Endothelial cell (in vitro differentiated cells): ENCODE measurements at regions not wholly inside any gene's neighbourhood (a gene's known extent, or its start where the extent isn't known, plus 50 kb on each side); places are given as distances from the start of the nearest gene placed in this dataset.

Experiments used
- DNase-seq: peaks from one replicate; pipeline ENCODE4 v3.0.0; 2021; ENCODE audit warnings: low spot score
- H3K27ac Mint-ChIP-seq: one replicate; pipeline ENCODE4 v1.8.0; 2021; ENCODE audit warnings: mixed read lengths, inconsistent platforms; ENCODE audit not compliant: unreplicated experiment
- H3K27me3 Mint-ChIP-seq: one replicate; pipeline ENCODE4 v1.8.0; 2021; ENCODE audit warnings: mild to moderate bottlenecking, moderate library complexity, mixed read lengths, inconsistent platforms; ENCODE audit not compliant: unreplicated experiment
- H3K36me3 Mint-ChIP-seq: one replicate; pipeline ENCODE4 v1.8.0; 2021; ENCODE audit warnings: mild to moderate bottlenecking, low read depth, mixed read lengths, inconsistent platforms; ENCODE audit not compliant: unreplicated experiment
- H3K4me1 Mint-ChIP-seq: one replicate; pipeline ENCODE4 v1.8.0; 2021; ENCODE audit warnings: mild to moderate bottlenecking, mixed read lengths, inconsistent platforms; ENCODE audit not compliant: unreplicated experiment
- H3K4me3 Mint-ChIP-seq: one replicate; pipeline ENCODE4 v1.8.0; 2021; ENCODE audit warnings: mild to moderate bottlenecking, mixed read lengths, inconsistent platforms; ENCODE audit not compliant: unreplicated experiment
- H3K9me3 Mint-ChIP-seq: one replicate; pipeline ENCODE4 v1.8.0; 2021; ENCODE audit warnings: mixed read lengths, inconsistent platforms; ENCODE audit not compliant: unreplicated experiment
- CTCF ChIP-seq: fragments of 200-600 bp; sonication (generic); IDR thresholded peaks from one replicate; pipeline ENCODE4 v1.5.0; 2021; ENCODE audit warnings: antibody characterized with exemption; ENCODE audit not compliant: unreplicated experiment

- Mint-ChIP-seq H3K27me3 (peaks cover 1% of the 10 kb centered on the region), H3K27ac (no peak overlapping the region), H3K9me3 (no peaks in the 10 kb centered on the region), H3K36me3 (no peaks in the 10 kb centered on the region), H3K4me1 (no peaks in the 10 kb centered on the region), H3K4me3 (no peak overlapping the region)
- DNase-seq, result no peak
- no peak for TF ChIP-seq CTCF
Measured at GRCh38 chr5:40071870-40072269, 607.8 kb upstream of the PTGER4 start.

GRCh38 chr5:40066616-40067015 is 613.1 kb upstream of the PTGER4 start:
- DNase-seq, result no peak
- no peak overlapping the region for H3K27ac Mint-ChIP-seq
- H3K4me1 Mint-ChIP-seq, result no peaks in the 10 kb centered on the region
- no peak overlapping the region for H3K4me3 Mint-ChIP-seq
- H3K9me3 Mint-ChIP-seq, result no peaks in the 10 kb centered on the region
- TF ChIP-seq CTCF, result no peak
- no peaks in the 10 kb centered on the region for H3K36me3 Mint-ChIP-seq
- H3K27me3 Mint-ChIP-seq, result peaks cover 1% of the 10 kb centered on the region

- Mint-ChIP-seq H3K4me3 (no peak overlapping the region), H3K4me1 (no peaks in the 10 kb centered on the region), H3K9me3 (no peaks in the 10 kb centered on the region), H3K36me3 (no peaks in the 10 kb centered on the region), H3K27me3 (no peaks in the 10 kb centered on the region), H3K27ac (no peak overlapping the region)
- no peak for TF ChIP-seq CTCF
- no peak for DNase-seq
Measured at GRCh38 chr5:40052808-40053207, 626.9 kb upstream of the PTGER4 start.

- H3K27me3 Mint-ChIP-seq, result no peaks in the 10 kb centered on the region
- H3K4me1 Mint-ChIP-seq, result no peaks in the 10 kb centered on the region
- H3K4me3 Mint-ChIP-seq, result no peak overlapping the region
- no peaks in the 10 kb centered on the region for H3K36me3 Mint-ChIP-seq
- no peak overlapping the region for H3K27ac Mint-ChIP-seq
- no peak for DNase-seq
- TF ChIP-seq CTCF, result no peak
- H3K9me3 Mint-ChIP-seq, result no peaks in the 10 kb centered on the region
Measured at GRCh38 chr5:40046792-40047191, 622.0 kb upstream of the DAB2 start.

- H3K36me3 Mint-ChIP-seq, result no peaks in the 10 kb centered on the region
- no peaks in the 10 kb centered on the region for H3K27me3 Mint-ChIP-seq
Measured at GRCh38 chr5:40045429-40045828, 620.6 kb upstream of the DAB2 start.

More at GRCh38 chr5:40045429-40045828, 620.6 kb upstream of the DAB2 start:
- no peak overlapping the region for H3K27ac Mint-ChIP-seq
- H3K4me1 Mint-ChIP-seq, result no peaks in the 10 kb centered on the region
- no peaks in the 10 kb centered on the region for H3K9me3 Mint-ChIP-seq
- no peak overlapping the region for H3K4me3 Mint-ChIP-seq
- DNase-seq, result no peak
- TF ChIP-seq CTCF, result no peak
